OCI-LY3 (cell line): ENCODE measurements at regions not wholly inside any gene's neighbourhood (a gene's known extent, or its start where the extent isn't known, plus 50 kb on each side); places are given as distances from the start of the nearest gene placed in this dataset.

ENCODE experiments used
- EZH2phosphoT487 ChIP-seq: fragments of 200-600 bp; shearing (Covaris generic); IDR thresholded peaks from 2 replicates; pipeline ENCODE4 v1.6.1; 2018; ENCODE audit warnings: antibody characterized with exemption, mixed run types, low read depth
- TF ChIP-seq, protein P1 (sequence below): fragments of 200-600, 300-600 bp; sonication (generic); IDR thresholded peaks from 2 replicates; pipeline ENCODE4 v1.5.1; 2014; ENCODE audit warnings: antibody characterized with exemption, low read length, low read depth

DNA sequence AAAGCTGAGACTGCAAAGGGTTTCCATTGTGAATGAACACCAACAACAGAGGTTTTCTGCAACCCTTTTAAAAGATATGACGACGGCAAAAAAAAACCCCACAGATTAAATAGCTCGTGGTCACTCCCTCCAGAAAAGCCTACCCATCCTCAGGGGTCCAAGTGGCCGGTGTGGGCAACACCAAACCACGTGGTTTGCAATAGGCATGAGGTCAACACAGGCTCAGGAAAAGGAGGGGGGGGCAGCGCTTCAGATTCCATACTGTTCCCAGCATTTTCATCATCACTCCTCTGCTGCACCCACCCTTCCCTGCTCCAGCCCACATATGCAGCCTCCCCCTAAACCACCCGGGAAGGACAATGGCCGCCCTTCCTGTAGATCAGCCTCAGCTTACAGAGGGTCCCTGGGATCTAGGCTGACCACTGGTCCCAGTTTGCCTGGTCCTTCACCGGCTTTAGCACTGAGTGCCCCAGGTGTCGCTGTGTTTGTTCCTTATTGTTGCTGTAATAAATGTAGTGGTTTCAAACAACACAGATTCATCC lies 122.8 kb upstream of the PHACTR3 start:
- TF ChIP-seq, protein P1, sequence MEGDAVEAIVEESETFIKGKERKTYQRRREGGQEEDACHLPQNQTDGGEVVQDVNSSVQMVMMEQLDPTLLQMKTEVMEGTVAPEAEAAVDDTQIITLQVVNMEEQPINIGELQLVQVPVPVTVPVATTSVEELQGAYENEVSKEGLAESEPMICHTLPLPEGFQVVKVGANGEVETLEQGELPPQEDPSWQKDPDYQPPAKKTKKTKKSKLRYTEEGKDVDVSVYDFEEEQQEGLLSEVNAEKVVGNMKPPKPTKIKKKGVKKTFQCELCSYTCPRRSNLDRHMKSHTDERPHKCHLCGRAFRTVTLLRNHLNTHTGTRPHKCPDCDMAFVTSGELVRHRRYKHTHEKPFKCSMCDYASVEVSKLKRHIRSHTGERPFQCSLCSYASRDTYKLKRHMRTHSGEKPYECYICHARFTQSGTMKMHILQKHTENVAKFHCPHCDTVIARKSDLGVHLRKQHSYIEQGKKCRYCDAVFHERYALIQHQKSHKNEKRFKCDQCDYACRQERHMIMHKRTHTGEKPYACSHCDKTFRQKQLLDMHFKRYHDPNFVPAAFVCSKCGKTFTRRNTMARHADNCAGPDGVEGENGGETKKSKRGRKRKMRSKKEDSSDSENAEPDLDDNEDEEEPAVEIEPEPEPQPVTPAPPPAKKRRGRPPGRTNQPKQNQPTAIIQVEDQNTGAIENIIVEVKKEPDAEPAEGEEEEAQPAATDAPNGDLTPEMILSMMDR: no peak
- no peak for TF ChIP-seq EZH2phosphoT487
